ENCODE measurements at regions not wholly inside any gene's neighbourhood (a gene's known extent, or its start where the extent isn't known, plus 50 kb on each side); places are given as distances from the start of the nearest gene placed in this dataset.
A peak's percentile ranks its signal among the peaks of the same experiment; 100 is the strongest.
"Not testable (repeated sequence)": the region's sequence is repeated elsewhere in the genome, so short reads cannot be mapped to it uniquely, and the experiment has no call there.

- no peak for DNase-seq (ENCODE audit: low read depth, low spot score)
These were observed 289.9 kb upstream of the ATP11B start for GRCh38 chr3:182503401-182503800.

DNA sequence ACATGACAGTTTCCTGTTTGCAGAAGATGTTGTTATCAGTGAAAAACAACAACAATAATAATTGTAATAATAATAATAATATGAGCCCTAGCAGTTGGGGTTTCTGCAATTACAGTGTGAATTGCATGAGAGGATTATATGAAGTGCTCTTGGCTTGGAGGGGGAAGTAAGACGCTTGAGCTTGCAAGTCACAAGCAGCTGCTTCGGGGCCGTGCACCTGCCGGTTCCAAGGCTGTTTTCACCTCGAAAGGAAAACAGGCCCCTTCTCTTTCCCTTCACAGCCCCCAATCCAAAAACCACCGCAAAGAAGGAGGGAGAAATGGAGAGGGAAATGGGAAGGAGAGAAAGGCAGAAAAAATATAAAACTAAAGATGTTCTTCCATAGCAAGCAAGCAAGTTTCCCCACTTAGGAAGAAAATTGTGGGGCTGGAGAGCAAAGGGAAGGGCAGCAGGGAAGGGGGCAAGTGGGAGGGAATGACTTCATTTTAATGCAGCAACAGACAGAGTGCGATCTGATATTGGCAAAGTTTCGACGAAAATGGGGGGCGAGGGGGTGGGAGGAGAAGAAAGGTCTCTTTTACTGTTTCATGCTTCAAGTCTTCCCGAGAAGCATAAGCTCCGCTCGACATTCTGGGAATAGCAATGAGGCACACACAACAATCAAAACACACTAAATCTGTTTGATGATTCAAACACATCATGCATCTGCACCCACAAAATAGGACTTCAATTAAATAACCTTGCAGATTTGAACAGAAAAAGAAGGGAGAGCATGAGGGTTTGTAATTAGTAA is 284.2 kb upstream of the ATP11B start:
- DNase-seq (ENCODE audit: low read depth, low spot score) = no peak

- no peak for DNase-seq (ENCODE audit: low read depth, low spot score)
These were observed 283.4 kb upstream of the ATP11B start for GRCh38 chr3:182509844-182510460.

- DNase-seq (ENCODE audit: low read depth, low spot score) = no peak
These were observed 278.9 kb upstream of the ATP11B start for GRCh38 chr3:182514236-182514964.

DNA sequence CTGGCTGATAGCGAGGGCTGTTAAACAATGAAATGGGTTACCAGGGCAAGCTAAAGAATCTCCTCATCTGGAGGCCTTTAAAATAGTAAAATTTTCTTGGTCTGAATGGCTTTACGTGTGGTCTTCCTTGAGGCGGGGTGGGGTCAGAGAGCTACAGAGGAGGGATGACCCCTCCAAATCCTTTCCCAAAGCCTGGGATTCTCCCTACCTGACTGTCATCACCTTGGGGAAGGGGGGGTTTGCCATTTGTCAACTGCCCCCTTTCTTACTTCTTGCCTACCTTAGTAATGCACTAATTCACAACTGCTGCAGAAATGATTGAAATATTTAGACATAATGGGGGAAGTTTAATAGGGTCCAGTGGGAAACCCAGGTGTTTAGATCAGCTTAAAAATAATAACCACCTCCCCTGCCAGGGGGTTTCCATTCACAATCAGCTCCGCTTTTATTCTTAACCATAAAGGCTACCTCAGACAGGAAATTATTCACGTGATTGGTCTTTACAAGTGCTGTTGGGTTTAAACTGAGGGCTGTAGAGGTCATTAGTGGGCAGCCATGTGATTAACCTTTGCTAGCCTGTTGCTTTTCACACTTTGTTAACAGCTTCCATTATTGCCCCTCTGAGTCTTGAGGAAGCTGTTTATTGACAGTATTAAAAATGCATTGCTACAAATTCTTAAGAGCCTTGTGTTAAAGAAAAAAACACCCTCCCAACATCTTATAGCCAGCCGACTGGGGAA is 276.5 kb upstream of the ATP11B start:
- no peak for DNase-seq (ENCODE audit: low read depth, low spot score)

DNA sequence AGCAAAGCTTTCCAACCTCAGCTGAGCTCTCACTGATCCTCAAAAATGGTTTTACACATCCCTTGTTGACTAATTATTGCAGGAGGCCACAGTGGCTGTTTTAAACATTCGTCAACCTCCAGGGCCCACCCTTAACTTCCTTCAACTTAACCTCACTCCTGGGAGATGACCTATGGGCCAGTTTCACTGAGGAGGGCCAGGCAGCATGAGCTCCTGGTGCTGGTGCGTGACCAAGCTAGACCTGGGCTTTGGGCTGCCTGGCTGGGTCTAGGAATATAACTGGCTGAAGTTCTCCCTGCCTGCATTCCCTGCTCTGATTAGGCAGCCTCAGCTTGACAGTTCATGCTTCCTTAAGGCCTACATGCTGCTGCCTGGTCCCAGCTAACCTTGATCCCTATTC is 273.7 kb upstream of the ATP11B start:
- DNase-seq (ENCODE audit: low read depth, low spot score) = no peak

- DNase-seq (ENCODE audit: low read depth, low spot score) = no peak
These were observed 272.0 kb upstream of the ATP11B start for GRCh38 chr3:182521339-182521738.

GRCh38 chr3:182523424-182523823 is 269.9 kb upstream of the ATP11B start:
- not testable (repeated sequence) for DNase-seq (ENCODE audit: low read depth, low spot score)

DNA sequence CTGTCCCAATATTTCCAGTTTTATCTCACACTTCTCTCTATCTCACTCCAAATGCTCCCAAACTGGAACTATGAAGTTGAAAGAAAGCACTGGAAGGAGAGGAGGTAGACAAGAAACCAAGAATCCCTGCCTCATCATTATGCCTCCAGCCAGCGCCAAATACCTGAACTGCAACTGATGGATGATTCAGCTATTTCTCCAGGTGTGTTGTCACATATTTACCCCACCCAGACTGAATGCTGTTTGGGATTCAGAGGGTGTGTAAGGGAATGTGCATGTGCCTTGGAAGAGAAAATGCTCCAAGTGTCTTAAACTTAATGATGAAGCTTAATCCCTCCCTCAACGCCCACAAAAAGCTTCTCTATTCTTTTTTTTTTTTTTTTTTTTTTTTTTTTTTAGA is 269.5 kb upstream of the ATP11B start:
- DNase-seq (ENCODE audit: low read depth, low spot score) = no peak

DNA sequence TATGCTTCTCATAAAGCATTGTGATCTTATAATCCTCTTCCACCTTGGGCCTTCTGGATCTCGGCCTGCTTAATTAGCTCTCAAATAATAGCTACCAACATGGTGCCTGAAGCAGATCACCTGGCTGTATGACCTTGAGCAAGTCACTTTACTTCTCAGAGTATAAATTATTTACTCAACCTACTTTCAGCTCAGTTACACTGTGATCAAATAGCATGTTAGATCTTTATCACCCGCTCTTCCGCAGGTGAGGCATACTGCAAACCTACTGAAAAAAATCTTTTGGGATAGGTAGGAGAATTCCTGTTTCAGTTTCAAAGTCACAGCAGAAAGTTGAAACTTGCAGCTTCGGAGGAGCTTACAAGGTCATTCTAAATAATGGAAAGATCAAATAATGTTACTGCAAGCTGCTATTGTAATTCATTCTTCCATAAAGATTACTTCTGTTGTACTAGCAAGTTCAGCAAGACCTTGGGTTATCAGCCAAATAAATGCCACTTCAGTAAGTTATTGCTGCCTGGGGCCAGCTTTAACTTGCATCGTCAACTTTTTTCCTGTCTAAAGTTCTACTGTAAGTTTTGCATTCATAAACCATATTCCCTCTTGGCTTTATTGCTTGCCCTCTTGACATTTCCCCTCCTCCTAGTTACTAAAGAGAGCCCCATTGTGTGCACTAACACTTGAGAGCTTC is 268.4 kb upstream of the ATP11B start:
- DNase-seq (ENCODE audit: low read depth, low spot score) = no peak

GRCh38 chr3:182525766-182526374 is 267.4 kb upstream of the ATP11B start:
- no peak for DNase-seq (ENCODE audit: low read depth, low spot score)

DNA sequence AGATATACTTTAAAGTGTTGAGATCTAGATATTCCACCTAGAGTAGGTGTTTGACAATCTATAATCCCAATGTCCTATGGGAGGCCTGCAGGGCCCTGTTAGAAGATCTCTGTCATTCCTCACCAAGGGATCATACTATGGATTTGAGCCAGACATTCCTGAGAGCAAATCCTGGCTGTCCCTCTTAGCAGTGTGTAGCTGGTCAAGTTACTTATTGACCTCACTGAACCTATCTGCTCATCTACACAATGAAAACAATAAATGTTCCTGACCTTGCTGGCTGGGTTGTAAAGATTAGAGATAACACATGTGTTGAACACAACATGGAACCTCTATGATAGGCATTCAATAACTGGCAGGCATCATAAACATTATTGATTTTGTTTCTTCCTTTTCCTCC is 265.6 kb upstream of the ATP11B start:
- DNase-seq (ENCODE audit: low read depth, low spot score) = no peak

- DNase-seq (ENCODE audit: low read depth, low spot score) = no peak
These were observed 263.0 kb upstream of the ATP11B start for GRCh38 chr3:182530316-182530715.

GRCh38 chr3:182533394-182533793 is 259.9 kb upstream of the ATP11B start:
- no peak for DNase-seq (ENCODE audit: low read depth, low spot score)

- no peak for DNase-seq (ENCODE audit: low read depth, low spot score)
These were observed 248.8 kb upstream of the ATP11B start for GRCh38 chr3:182544542-182544941.

GRCh38 chr3:182562274-182562673 is 231.0 kb upstream of the ATP11B start:
- no peak for DNase-seq (ENCODE audit: low read depth, low spot score)

GRCh38 chr3:182565916-182566796 is 227.1 kb upstream of the ATP11B start:
- DNase-seq (ENCODE audit: low read depth, low spot score) = no peak

- peak; percentile 22 for DNase-seq (ENCODE audit: low read depth, low spot score)
These were observed 225.6 kb upstream of the ATP11B start for GRCh38 chr3:182567700-182568099.

DNA sequence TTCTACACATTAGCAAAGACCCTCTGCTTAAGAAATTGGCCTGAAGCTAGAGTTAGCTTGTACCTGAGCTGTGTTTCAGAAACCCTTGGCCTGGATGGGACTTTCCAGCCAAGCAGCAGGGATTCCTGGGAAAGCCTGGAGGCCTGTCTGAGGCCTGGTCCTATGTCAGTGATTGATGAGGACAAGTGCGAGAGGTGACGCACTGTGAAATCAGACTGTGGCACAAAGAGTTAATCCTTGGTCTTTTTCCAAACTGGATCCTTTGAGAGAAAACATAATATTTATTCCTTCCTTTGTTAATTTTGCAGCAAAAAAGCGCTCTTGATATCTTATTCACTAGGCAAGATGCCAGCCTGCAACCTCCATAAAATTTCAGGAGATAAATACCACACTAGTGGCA is 225.0 kb upstream of the ATP11B start:
- peak; percentile 91 for DNase-seq (ENCODE audit: low read depth, low spot score)

GRCh38 chr3:182568876-182569275 is 224.4 kb upstream of the ATP11B start:
- peak; percentile 5 for DNase-seq (ENCODE audit: low read depth, low spot score)

Measured in ELF-1 (cell line).